LNCaP clone FGC (cell line): ENCODE measurements at regions not wholly inside any gene's neighbourhood (a gene's known extent, or its start where the extent isn't known, plus 50 kb on each side); places are given as distances from the start of the nearest gene placed in this dataset.

ENCODE experiments used
- DNase-seq: peaks from one replicate; pipeline ENCODE4 v3.0.0-alpha.2; 2011; ENCODE audit warnings: low read depth
- H3K4me3 ChIP-seq: 2 replicates; pipeline ENCODE4 v1.5.1; 2011; ENCODE audit warnings: mild to moderate bottlenecking, low read depth, low read length, control low read depth
- CTCF ChIP-seq: IDR thresholded peaks from 2 replicates; pipeline ENCODE4 v1.5.1; 2012; ENCODE audit warnings: mild to moderate bottlenecking; ENCODE audit not compliant: control insufficient read depth, insufficient read depth; ENCODE audit errors: extremely low read depth

DNA sequence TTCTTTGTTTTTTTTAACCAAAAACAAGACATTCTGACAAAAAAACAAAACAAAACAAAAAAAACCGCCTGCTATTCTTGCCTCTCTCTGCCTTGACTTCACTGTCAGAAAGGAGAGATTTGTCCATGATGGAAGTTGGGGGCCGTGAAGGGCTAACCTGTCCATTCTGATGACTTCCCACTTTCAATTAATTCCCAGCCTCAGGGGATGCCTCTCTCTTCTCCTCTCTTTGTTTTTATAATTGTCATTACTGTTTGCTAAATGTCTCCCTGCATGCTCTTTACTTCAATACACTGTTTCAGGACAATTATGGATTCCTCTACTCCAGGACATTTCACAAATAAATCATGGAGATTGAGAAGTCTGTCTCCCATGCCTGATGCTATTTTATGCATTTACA lies 130.5 kb upstream of the CNR1 start:
- TF ChIP-seq CTCF = no peak
- H3K4me3 ChIP-seq = no peak overlapping the region
- DNase-seq = no peak

- DNase-seq = no peak
- no peak for TF ChIP-seq CTCF
- H3K4me3 ChIP-seq = no peak overlapping the region
Measured at GRCh38 chr6:88295663-88296062, 129.5 kb upstream of the CNR1 start.

DNA sequence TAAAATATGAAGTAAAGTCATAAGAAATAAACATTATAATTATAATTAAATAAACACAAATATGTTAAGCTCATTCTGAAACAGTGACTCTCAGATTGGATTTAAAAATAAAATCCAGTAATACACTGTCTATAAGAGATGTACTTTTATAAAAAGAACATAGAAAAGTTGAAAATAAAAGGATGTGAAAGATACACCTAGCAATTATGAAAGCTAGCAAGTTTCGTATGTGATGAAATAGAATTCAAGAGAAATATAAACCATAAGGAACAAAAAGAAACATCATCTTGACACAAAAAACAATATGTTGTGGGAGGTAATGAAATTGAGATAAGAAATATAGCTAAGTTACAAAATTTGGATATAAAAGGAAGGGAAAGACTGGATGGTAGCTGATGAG lies 128.6 kb upstream of the CNR1 start:
- H3K4me3 ChIP-seq = no peak overlapping the region
- no peak for DNase-seq
- TF ChIP-seq CTCF = no peak

GRCh38 chr6:88290411-88290810 lies 124.3 kb upstream of the CNR1 start:
- H3K4me3 ChIP-seq = no peak overlapping the region
- TF ChIP-seq CTCF = no peak
- DNase-seq = no peak

DNA sequence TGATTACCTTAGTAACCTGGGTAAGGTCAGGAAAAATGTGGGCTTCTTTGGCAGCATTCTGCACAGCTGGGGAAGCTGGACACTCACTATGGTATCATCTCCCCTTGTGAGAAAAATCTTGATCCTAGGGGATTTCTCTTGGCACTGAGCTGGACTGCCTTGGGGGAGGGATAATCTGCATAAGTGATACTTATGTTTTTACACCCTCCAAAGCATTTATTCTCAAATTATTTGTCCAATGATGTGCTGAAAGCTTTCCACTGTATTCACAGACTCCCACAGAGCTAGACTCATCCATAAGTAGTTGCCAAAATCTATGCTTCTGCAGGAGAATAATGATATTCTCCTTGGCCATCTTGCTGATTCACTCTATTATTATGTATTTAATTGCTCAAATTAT lies 121.5 kb upstream of the CNR1 start:
- H3K4me3 ChIP-seq = no peak overlapping the region
- no peak for DNase-seq
- no peak for TF ChIP-seq CTCF

GRCh38 chr6:88276331-88276730 lies 110.2 kb upstream of the CNR1 start:
- no peak for DNase-seq
- TF ChIP-seq CTCF = no peak
- no peak overlapping the region for H3K4me3 ChIP-seq

DNA sequence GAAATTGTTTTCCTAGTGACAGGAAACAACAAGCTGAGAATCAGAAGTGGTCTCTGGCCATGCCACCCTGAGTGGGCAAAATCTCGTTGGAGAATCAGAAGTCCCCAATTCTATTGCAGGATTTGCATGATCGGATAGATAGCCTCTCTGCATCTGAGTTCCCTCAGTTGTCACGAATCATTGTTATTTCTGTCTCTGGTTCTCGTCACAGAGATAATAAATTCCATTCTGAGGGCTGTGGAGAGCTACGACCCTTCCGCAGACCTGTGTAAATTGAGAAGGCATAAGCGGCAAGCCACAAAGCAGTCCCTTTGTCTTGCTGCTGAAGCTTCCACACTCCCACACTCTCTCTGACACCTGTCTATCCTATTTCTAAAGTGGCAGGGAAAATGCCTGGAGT lies 102.4 kb upstream of the CNR1 start:
- no peak for DNase-seq
- no peak overlapping the region for H3K4me3 ChIP-seq

More for the DNA sequence above, 102.4 kb upstream of the CNR1 start:
- no peak for TF ChIP-seq CTCF
